ENCODE measurements at regions not wholly inside any gene's neighbourhood (a gene's known extent, or its start where the extent isn't known, plus 50 kb on each side); places are given as distances from the start of the nearest gene placed in this dataset.

DNA sequence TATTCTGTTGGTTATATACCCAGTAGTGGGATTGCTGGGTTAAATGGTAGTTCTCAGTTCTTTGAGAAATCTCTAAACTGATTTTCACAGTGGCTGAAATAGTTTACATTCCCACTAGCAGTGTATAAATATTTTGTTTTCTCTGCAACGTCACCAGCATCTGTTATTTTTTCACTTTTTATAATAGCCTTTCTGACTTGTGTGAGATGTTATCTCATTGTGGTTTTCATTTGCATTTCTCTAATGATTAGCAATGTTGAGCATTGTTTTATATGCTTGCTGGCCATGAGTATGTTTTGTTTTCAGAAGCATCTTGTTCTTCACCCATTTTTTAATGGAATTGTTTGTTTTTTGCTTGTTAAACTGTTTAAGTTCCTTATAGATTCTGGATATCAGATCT lies 612.7 kb upstream of the SGO1 start:
- TF ChIP-seq FOXK1 (CRISPR knock-in tag; IDR thresholded peaks at IDR 0.05), result no peak
- TF ChIP-seq, protein P1, sequence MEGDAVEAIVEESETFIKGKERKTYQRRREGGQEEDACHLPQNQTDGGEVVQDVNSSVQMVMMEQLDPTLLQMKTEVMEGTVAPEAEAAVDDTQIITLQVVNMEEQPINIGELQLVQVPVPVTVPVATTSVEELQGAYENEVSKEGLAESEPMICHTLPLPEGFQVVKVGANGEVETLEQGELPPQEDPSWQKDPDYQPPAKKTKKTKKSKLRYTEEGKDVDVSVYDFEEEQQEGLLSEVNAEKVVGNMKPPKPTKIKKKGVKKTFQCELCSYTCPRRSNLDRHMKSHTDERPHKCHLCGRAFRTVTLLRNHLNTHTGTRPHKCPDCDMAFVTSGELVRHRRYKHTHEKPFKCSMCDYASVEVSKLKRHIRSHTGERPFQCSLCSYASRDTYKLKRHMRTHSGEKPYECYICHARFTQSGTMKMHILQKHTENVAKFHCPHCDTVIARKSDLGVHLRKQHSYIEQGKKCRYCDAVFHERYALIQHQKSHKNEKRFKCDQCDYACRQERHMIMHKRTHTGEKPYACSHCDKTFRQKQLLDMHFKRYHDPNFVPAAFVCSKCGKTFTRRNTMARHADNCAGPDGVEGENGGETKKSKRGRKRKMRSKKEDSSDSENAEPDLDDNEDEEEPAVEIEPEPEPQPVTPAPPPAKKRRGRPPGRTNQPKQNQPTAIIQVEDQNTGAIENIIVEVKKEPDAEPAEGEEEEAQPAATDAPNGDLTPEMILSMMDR (IDR thresholded peaks at IDR 0.05), result no peak
- TF ChIP-seq NR3C1 (CRISPR knock-in tag; conservative IDR thresholded peaks at IDR 0.05; ENCODE audit: low read depth), result no peak
- TF ChIP-seq, protein P2, sequence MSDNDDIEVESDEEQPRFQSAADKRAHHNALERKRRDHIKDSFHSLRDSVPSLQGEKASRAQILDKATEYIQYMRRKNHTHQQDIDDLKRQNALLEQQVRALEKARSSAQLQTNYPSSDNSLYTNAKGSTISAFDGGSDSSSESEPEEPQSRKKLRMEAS (CRISPR knock-in tag; IDR thresholded peaks at IDR 0.05), result no peak
